Uterus (tissue), 3 donors: ENCODE measurements at regions not wholly inside any gene's neighbourhood (a gene's known extent, or its start where the extent isn't known, plus 50 kb on each side); places are given as distances from the start of the nearest gene placed in this dataset.

Experiments
- DNase-seq, 2 donors: peaks; one replicate each; pipeline ENCODE4 v3.0.0-alpha.2; 2019 to 2020
- H3K27ac ChIP-seq, 2 donors: fragments of 200-600 bp; sonication (generic); 1 replicate in 1 of 2; 2 replicates in 1 of 2; pipeline ENCODE4 v1.5.1; 2016 to 2018
- H3K27me3 ChIP-seq, 2 donors: fragments of 200-600 bp; sonication (generic); one replicate each; pipeline ENCODE4 v1.5.1; 2018 to 2019; ENCODE audit warnings: control low read depth in 1 of 2
- H3K36me3 ChIP-seq, 2 donors: fragments of 200-600 bp; sonication (generic); one replicate each; pipeline ENCODE4 v1.5.1; 2019; ENCODE audit warnings: control low read depth in 1 of 2
- H3K4me1 ChIP-seq, 2 donors: fragments of 200-600 bp; sonication (generic); one replicate each; pipeline ENCODE4 v1.5.1; 2018 to 2019; ENCODE audit warnings: control low read depth in 1 of 2
- H3K4me3 ChIP-seq, 2 donors: fragments of 200-600 bp; sonication (generic); 1 replicate in 1 of 2; 2 replicates in 1 of 2; pipeline ENCODE4 v1.5.1; 2018 to 2019; ENCODE audit warnings: mild to moderate bottlenecking in 1 of 2
- H3K9me3 ChIP-seq, 2 donors: fragments of 200-600 bp; sonication (generic); one replicate each; pipeline ENCODE4 v1.5.1; 2019; ENCODE audit warnings: control low read depth in 1 of 2
- POLR2A ChIP-seq, 2 donors: fragments of 450-650 bp; IDR thresholded peaks; one replicate each; pipeline ENCODE4 v1.6.1; 2016; ENCODE audit warnings: antibody characterized with exemption in 2 of 2, mild to moderate bottlenecking in 1 of 2, moderate library complexity in 1 of 2
- intact Hi-C: fragments of 100-400 bp; cut with DNase I; formaldehyde crosslinking; loops from one replicate; pipeline ENCODE4 v1.15.1; 2023; ENCODE audit warnings: low total_unique reads
- TF ChIP-seq, protein P1 (sequence below), 4 experiments: fragments of 200-600 bp in 2 of 4; fragments of 450-650 bp in 2 of 4; sonication (generic) in 2 of 4; IDR thresholded peaks; one replicate each; pipeline ENCODE4 v1.5.1; 2016 to 2019; ENCODE audit warnings: antibody characterized with exemption in 4 of 4, mild to moderate bottlenecking in 2 of 4, moderate library complexity in 1 of 4
- donor health status: DM: yes; HTN: yes; CAD: no.

DNA sequence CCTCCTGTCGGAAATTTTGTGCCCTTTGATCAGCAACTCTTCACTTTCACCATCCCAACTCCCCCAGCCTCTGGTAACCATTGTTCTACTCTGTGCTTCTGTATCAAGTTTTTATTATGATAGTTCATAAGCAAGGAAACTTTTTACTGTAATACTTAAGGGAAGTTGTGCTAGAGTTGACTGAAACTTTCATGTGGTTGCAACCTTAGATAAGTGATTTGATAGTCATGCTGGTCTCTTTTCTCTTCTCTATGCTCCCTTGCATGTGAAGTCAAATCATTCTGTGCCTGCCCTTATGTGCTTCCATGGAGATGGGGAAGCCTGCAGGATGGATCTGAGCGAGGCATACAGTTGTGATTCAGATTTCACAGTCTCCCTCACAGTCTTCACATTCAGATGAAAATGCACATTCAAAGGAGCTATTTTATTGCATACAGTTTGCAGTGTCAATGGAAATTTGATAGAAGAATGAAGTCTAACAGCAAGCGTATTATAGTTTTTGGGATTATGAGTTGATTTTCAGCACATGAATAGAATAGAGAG lies 1428.3 kb upstream of the TENM3 start:
- DNase-seq: no peak
- no peak for TF ChIP-seq POLR2A (IDR thresholded peaks at IDR 0.05)
- TF ChIP-seq, protein P1, sequence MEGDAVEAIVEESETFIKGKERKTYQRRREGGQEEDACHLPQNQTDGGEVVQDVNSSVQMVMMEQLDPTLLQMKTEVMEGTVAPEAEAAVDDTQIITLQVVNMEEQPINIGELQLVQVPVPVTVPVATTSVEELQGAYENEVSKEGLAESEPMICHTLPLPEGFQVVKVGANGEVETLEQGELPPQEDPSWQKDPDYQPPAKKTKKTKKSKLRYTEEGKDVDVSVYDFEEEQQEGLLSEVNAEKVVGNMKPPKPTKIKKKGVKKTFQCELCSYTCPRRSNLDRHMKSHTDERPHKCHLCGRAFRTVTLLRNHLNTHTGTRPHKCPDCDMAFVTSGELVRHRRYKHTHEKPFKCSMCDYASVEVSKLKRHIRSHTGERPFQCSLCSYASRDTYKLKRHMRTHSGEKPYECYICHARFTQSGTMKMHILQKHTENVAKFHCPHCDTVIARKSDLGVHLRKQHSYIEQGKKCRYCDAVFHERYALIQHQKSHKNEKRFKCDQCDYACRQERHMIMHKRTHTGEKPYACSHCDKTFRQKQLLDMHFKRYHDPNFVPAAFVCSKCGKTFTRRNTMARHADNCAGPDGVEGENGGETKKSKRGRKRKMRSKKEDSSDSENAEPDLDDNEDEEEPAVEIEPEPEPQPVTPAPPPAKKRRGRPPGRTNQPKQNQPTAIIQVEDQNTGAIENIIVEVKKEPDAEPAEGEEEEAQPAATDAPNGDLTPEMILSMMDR (IDR thresholded peaks at IDR 0.05): no peak
- H3K36me3 ChIP-seq: no peaks in the 10 kb centered on the region
- no peaks in the 10 kb centered on the region for H3K4me1 ChIP-seq
- no peak overlapping the region for H3K4me3 ChIP-seq
- intact Hi-C loops: no loop called here
- H3K27me3 ChIP-seq: no peaks in the 10 kb centered on the region
- H3K27ac ChIP-seq: no peak overlapping the region
- no peaks in the 10 kb centered on the region for H3K9me3 ChIP-seq

GRCh38 chr4:180817529-180817928 lies 1425.7 kb upstream of the TENM3 start:
- intact Hi-C loops: no loop called here
- Histone ChIP-seq H3K27ac (no peak overlapping the region), H3K4me3 (no peak overlapping the region), H3K36me3 (no peaks in the 10 kb centered on the region), H3K27me3 (no peaks in the 10 kb centered on the region), H3K9me3 (no peaks in the 10 kb centered on the region), H3K4me1 (no peaks in the 10 kb centered on the region)
- TF ChIP-seq, protein P1 (IDR thresholded peaks at IDR 0.05): no peak
- no peak for TF ChIP-seq POLR2A (IDR thresholded peaks at IDR 0.05)
- DNase-seq: no peak

GRCh38 chr4:180823108-180823507 lies 1420.1 kb upstream of the TENM3 start:
- no peaks in the 10 kb centered on the region for H3K27me3 ChIP-seq
- H3K36me3 ChIP-seq: no peaks in the 10 kb centered on the region
- no peak overlapping the region for H3K4me3 ChIP-seq
- DNase-seq: no peak
- H3K27ac ChIP-seq: no peak overlapping the region
- intact Hi-C loops: no loop called here
- H3K9me3 ChIP-seq: no peaks in the 10 kb centered on the region
- H3K4me1 ChIP-seq: no peaks in the 10 kb centered on the region
- TF ChIP-seq POLR2A (IDR thresholded peaks at IDR 0.05): no peak

GRCh38 chr4:180827232-180828009 lies 1415.8 kb upstream of the TENM3 start:
- Histone ChIP-seq H3K27ac (no peak overlapping the region), H3K36me3 (no peaks in the 10 kb centered on the region), H3K9me3 (no peaks in the 10 kb centered on the region), H3K4me1 (no peaks in the 10 kb centered on the region), H3K27me3 (no peaks in the 10 kb centered on the region), H3K4me3 (peak overlapping the region; percentile 13 to 25)
- intact Hi-C loops: no loop called here
- TF ChIP-seq, protein P1 (IDR thresholded peaks at IDR 0.05): no peak
- TF ChIP-seq POLR2A (IDR thresholded peaks at IDR 0.05): no peak
- no peak for DNase-seq

DNA sequence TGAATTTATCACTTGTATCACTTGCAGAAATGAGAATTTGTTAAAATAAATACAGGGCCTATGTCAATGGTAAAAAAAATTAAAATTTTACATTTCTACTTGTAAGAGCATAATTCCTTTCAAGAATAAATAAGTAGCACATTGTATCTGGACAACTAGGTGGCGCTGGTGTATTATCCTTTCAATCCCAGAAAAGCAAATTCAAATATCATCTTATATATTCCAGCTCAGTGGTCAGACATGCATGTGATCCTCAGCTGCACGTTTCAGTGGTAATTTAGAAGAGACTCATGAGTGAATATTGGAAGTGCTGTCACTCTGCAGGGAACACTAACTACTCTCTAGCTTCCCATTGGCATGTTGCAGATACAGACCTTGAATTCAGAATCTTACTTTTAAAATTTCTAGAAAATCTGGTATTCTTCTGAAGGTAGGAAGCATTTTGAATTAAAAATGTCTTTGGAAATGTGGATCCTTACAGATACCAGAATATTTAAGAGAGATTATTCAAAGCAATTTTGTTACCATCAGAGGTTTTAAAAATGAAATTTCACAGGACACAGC lies 1414.7 kb upstream of the TENM3 start:
- Histone ChIP-seq H3K36me3 (no peaks in the 10 kb centered on the region), H3K4me3 (no peak overlapping the region), H3K9me3 (no peaks in the 10 kb centered on the region), H3K4me1 (no peaks in the 10 kb centered on the region), H3K27ac (no peak overlapping the region), H3K27me3 (no peaks in the 10 kb centered on the region)
- DNase-seq: no peak
- intact Hi-C loops: no loop called here
- TF ChIP-seq, protein P1 (IDR thresholded peaks at IDR 0.05): peak; percentile 14 to 49 (median 39)
- no peak for TF ChIP-seq POLR2A (IDR thresholded peaks at IDR 0.05)
